Islet of Langerhans (tissue), 1 donor: ENCODE measurements at regions not wholly inside any gene's neighbourhood (a gene's known extent, or its start where the extent isn't known, plus 50 kb on each side); places are given as distances from the start of the nearest gene placed in this dataset.

Experiments used
- FAIRE-seq: peaks from one replicate; lab custom pipeline; 2011; peaks lifted over from hg19 to GRCh38; lab: Jason Lieb, UNC

DNA sequence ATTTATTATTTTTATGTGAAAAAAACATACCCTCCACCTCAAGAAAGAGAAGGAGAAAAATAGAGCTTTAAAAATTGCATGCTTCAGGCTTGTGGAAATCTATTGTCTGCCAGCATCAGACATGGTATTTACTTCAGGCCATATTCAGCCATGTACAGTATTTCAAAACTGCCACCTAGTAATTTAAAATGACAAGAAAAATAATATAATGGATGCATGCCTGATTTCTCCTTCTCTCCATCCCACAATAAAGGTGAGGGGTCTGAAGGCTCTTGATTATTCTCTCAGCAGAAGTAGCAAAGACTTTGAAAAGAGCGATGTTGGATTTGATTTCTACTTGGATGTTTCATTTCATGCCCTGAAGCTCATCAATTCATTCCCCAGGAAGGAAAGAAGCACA is 250.7 kb downstream of the TBC1D4 start:
- FAIRE-seq = no peak

- FAIRE-seq = no peak
Measured at GRCh38 chr13:75226733-75227435, 255.1 kb downstream of the TBC1D4 start.

DNA sequence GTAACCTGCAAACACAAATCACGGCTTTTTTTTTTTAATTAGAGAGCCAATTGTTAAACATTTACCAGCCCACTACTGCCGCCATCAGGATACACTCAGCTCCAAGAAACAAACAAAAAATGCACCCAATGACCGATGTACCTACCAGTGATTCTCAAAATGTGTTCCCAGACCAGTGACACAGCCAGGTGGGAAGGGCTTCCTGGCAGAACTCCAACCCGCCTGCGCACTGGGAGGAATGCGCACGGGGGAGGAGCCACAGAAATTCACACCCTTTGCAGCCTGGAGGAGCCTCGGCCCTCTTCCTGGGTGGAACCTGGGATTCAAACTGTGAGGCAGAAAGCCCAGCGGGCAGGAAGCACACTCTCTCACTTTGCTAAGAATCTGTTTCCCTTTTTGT is 255.9 kb downstream of the TBC1D4 start:
- no peak for FAIRE-seq

GRCh38 chr13:75225288-75226032 is 256.5 kb downstream of the TBC1D4 start:
- FAIRE-seq = no peak

- FAIRE-seq = no peak
Measured at GRCh38 chr13:75224053-75224742, 257.8 kb downstream of the TBC1D4 start.

- FAIRE-seq = no peak
Measured at GRCh38 chr13:75222031-75222430, 259.9 kb downstream of the TBC1D4 start.

DNA sequence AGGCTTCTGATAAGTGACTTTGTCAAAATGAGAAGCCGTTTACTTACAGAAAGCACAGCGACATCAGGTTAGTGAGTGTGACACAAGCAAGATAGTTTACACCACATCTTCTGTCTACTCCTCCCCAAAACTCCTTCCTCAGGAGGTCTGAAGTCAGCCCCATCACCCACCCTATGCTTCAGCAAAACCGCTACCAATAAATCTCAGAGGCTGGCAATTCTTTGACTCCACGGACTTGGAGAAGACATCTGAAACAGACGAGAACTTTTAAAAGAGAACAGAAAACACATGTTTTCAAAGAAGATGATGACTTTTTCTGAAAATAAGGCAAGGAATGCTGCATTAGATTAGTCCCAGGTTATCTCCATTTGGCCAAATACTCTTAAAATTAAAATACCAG is 261.1 kb downstream of the TBC1D4 start:
- FAIRE-seq = no peak

DNA sequence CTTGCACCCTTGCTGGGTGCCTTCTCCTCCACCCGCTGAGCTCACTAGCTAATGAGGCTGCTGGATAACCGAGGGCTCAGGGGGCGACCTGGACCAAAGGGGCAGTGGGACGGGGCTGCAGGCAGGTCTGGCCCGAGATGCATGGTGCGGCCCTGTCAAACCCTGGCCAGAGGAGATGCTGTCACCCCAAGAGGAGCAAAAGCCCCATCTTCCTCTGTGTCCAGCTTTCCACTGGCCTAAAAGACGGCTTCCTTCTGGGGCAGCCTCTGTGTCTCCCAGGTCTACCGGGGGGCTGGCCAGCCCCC is 261.8 kb downstream of the TBC1D4 start:
- no peak for FAIRE-seq

DNA sequence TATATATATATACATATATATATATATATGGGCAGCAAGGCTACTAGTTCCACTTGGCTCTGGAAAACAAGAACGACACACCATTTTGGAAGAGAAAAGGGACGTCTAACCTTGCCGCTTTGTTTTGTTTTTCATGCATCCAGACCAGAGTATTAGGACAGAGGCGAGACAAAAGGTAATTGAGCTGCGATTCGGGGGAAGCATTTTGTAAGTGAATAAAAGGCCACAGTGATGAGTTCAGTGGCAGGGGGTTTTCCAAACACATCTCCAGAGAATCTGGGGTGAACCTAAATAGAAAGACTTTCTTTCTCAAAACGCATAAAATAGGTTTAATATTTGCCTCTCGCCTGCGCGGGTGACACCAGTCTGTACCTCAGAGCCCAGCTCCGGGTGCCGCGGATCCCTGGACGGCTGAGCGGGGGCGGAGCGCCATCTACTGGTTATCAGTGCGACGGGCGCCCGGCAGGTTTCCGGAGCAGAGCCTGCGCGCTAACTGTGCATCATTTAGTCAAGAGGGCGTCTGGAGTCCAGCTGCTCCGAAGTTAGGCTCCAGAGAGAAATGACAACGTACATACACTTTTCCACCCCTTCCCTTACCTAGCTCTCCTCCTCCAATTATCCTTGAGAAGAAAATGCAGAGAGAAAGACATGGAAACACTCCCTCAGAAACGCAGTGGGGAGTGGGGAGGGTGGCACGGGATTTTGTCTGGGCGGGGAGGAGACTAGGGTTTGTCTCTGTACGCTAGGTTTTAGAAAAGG is 262.3 kb downstream of the TBC1D4 start:
- FAIRE-seq = no peak

DNA sequence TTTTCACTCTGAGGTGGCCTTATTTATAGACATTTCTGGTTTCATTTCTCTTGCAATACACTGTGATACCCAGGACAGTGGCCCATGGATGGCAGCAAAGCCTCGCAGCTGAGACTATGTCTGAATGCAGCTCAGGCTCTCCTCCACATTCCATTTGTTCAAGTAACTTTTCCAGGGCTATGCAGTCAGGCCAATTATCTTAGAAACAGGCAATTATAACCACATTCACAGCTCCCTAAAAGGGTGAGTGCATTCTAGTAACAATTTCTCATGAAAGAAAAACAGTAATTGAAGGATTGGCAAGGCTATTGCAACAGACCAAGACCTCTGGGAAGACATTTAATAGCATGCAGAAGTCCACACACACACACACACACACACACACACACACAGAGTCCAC is 264.0 kb downstream of the TBC1D4 start:
- FAIRE-seq = no peak

DNA sequence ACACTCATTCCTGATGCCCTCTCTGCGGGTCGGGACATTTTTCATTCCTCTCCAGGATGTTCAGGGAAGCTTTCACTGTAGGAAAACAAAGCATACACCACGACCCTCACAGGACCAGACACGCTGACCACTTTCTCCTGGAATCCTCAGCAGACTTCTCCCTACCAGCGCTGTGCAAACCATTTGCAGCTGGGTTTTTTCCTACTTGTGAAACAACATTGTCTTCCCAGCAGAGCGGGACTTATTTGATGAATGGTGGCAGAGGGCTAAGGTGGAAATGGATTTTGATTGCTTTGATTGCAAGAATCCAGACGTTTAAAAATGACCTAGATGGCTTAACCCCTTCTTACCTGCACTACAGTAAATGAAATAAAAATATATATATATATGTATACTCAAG is 265.9 kb downstream of the TBC1D4 start:
- no peak for FAIRE-seq

DNA sequence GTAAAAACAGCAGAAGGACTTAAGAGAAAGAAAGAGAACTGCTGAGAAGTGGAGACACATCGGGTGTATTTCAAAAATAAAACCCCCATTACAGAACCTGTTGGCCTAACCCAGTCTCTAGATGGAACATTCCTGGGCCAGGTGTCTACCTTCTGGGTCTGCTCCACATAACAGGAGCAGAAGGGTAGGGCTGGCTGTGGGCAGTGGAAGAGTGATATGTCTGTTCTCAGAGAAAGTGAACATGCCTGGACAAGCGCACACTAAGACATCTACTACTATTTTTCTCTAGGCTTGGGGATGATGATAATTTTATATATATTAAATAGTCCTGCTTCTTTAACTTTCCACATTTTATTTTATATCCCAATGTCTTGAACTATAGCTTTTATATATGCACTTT is 267.1 kb downstream of the TBC1D4 start:
- no peak for FAIRE-seq

DNA sequence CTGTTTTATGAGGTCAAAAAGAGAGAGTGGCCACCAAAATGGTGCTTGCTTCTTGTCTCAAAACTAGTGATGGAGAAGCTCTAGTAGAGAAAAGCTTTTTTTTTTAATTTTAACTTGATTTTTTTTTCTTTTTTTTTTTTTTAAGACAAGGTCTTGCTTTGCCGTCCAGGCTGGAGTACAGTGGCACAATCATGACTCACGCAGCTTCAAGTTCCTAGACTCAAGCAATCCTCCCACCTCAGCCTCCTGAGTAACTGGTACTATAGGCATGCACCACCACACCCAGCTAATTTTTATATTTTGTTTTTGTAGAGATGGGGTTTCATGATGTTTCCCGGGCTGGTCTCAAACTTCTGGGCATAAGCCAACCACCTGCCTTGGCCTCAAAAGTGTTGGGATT is 279.0 kb downstream of the TBC1D4 start:
- no peak for FAIRE-seq

- FAIRE-seq = no peak
Measured at GRCh38 chr13:75197803-75198202, 284.2 kb downstream of the TBC1D4 start.

GRCh38 chr13:75196147-75196837 is 285.7 kb downstream of the TBC1D4 start:
- no peak for FAIRE-seq

DNA sequence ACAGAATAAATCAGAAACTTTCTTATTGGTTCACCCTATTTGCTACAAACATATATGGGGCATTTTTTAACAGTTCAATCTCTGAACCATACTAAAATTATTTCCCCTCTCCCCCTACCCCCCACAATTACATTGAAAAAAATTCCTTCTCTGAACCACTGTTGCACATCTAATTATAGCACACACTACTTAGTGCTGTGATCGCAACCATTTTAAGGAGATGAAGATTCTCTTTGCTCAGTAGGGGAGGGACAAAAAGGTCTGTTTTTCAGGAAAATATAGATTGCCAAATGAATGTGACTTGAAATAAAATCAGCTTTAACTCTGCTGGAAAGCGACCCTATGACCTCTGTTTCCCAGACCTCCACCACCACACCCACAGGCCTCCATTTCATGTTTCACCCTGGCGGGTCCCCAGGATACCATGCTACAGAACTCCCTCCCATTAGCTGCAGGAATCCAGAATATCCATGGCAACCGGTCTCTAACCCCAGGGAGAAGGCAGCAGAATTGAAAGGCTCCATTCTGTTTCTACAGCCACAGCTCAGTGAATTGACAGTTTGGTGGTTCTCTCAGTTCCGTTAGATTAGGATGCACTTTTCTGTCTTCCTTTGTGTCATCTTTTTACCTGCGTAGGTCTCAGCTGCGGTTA is 286.3 kb downstream of the TBC1D4 start:
- FAIRE-seq = no peak

DNA sequence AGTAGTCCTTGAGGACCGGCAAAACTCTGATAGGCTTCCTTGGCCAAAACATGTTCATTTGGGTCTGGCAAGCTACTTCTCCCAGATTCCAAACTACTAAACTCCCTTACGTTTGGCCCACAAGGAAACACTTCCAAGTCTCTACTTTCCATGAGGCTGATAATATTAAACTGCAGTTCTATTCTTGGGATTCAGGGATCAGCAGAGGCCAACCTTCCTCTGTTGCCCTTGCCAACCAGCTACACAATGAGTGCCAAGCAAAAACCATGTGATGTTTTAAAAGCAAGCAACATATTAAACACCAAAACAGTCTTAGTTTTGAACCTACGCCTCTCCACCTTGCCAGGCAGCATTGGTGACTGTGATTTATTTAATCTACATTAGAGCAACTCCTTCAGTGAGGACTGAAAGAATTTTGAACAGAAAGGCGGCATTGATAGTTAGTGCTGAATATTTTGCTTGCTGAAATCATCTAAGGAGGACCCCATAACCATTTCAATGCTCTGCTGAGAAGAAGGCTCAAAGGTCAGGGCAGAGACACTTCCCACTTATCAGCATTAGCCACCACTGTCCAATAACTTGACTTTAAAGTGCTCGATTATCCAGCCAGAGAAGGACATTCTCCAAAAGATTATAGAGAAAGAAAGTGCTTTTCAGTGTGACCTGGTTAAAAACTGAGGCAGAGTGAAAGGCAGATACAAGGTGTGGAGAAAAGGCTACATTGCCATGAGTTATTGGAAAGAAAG is 287.1 kb downstream of the TBC1D4 start:
- FAIRE-seq = no peak

GRCh38 chr13:75186379-75186778 is 295.6 kb downstream of the TBC1D4 start:
- no peak for FAIRE-seq

DNA sequence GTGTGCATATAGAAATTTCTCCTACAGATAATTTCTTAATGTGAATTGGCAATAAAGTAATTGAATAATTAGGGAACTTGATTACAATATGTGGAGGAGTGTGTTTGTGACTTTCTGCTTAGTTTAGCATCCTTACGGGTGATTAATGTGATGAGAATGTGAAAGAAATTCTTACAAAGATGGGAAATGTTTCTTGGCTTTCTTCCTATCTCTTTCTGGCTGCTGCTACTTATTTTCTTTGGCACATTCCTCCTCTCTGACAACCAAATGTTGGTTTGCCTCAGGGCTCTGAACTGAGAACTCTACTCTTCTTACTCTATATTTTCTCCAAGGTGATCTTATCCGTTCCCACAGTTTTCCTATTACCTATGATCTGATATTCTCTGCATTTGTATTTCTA is 300.1 kb downstream of the TBC1D4 start:
- no peak for FAIRE-seq

GRCh38 chr13:75180805-75181455 is 301.0 kb downstream of the TBC1D4 start:
- no peak for FAIRE-seq
